Lung (tissue), 11 donors: ENCODE measurements at regions not wholly inside any gene's neighbourhood (a gene's known extent, or its start where the extent isn't known, plus 50 kb on each side); places are given as distances from the start of the nearest gene placed in this dataset.
A peak's percentile ranks its signal among the peaks of the same experiment; 100 is the strongest.

Experiments used
- ATAC-seq: fragments of 200-7000 bp; cut with Tn5 transposase; one replicate; pipeline ENCODE4 v1.9.1; 2020; ENCODE audit warnings: moderate number of reproducible peaks; ENCODE audit not compliant: insufficient read depth, low FRiP score
- DNase-seq, 3 donors: peaks; one replicate each; pipeline ENCODE4 v3.0.0-alpha.2; 2013 to 2017
- H3K27ac ChIP-seq, 2 donors: one replicate each; pipeline ENCODE4 v1.5.1; 2013; ENCODE audit warnings: mild to moderate bottlenecking in 2 of 2, moderate library complexity in 2 of 2, control low read depth in 1 of 2, inconsistent platforms in 1 of 2, low read depth in 1 of 2, low read length in 1 of 2
- H3K27me3 ChIP-seq, 3 donors: one replicate each; pipeline ENCODE4 v1.5.1; 2013; ENCODE audit warnings: low read length in 2 of 3; ENCODE audit not compliant: control insufficient read depth in 3 of 3, insufficient read depth in 3 of 3
- H3K36me3 ChIP-seq, 4 donors: one replicate each; pipeline ENCODE4 v1.5.1; 2013; ENCODE audit warnings: low read length in 4 of 4, mild to moderate bottlenecking in 1 of 4, moderate library complexity in 1 of 4; ENCODE audit not compliant: control insufficient read depth in 4 of 4, insufficient read depth in 4 of 4
- H3K4me1 ChIP-seq, 5 donors: one replicate each; pipeline ENCODE4 v1.5.1; 2013; ENCODE audit warnings: low read length in 5 of 5, mild to moderate bottlenecking in 2 of 5, moderate library complexity in 1 of 5; ENCODE audit not compliant: control insufficient read depth in 5 of 5, insufficient read depth in 5 of 5
- H3K4me3 ChIP-seq: one replicate; pipeline ENCODE4 v1.5.1; 2013; ENCODE audit warnings: mild to moderate bottlenecking, control low read depth, moderate library complexity
- H3K9ac ChIP-seq, 2 donors: one replicate each; pipeline ENCODE4 v1.5.1; 2013; ENCODE audit warnings: low read length in 2 of 2, control low read depth in 1 of 2; ENCODE audit not compliant: insufficient read depth in 1 of 2
- H3K9me3 ChIP-seq, 4 donors: one replicate each; pipeline ENCODE4 v1.5.1; 2013; ENCODE audit warnings: low read length in 3 of 4, mild to moderate bottlenecking in 1 of 4, moderate library complexity in 1 of 4; ENCODE audit not compliant: control insufficient read depth in 4 of 4, insufficient read depth in 3 of 4
- WGBS, 2 donors: extraction: QIAGEN DNeasy Blood & Tissue Kit; methylation state at CpG; one replicate each; pipeline ENCODE4 v1.1.7; 2013; 5-methylcytosine and 5-hydroxymethylcytosine counted together
- TF ChIP-seq, protein P1 (sequence below): IDR thresholded peaks from 2 replicates; pipeline ENCODE4 v1.5.1; 2012; ENCODE audit warnings: mild to moderate bottlenecking; ENCODE audit errors: control extremely low read depth, extremely low read depth
- donor health status: control.
- donor health status: control.
- donor health status: Bipolar disorder and iron deficiency.
- donor health status: healthy.
- donor health status: DM: yes; HTN: yes; CAD: no.

DNA sequence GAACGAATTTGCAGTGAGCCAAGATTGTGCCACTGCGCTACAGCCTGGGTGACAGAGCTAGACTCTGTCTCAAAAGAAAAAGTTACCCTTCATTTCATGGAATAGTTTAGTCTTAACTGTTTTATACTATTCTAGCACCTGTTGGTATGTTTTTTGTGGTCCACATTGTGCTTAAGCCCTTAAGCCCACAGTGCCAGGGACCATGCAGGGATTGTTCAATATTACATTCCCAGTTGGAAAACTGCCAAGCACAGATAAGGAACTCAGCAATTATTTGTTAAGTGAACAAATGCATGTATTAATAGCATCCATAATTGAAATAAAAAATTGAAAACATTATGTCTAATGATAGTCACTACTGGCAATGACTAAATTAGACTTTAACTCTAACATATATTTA lies 193.5 kb downstream of the PCDH17 start:
- TF ChIP-seq, protein P1, sequence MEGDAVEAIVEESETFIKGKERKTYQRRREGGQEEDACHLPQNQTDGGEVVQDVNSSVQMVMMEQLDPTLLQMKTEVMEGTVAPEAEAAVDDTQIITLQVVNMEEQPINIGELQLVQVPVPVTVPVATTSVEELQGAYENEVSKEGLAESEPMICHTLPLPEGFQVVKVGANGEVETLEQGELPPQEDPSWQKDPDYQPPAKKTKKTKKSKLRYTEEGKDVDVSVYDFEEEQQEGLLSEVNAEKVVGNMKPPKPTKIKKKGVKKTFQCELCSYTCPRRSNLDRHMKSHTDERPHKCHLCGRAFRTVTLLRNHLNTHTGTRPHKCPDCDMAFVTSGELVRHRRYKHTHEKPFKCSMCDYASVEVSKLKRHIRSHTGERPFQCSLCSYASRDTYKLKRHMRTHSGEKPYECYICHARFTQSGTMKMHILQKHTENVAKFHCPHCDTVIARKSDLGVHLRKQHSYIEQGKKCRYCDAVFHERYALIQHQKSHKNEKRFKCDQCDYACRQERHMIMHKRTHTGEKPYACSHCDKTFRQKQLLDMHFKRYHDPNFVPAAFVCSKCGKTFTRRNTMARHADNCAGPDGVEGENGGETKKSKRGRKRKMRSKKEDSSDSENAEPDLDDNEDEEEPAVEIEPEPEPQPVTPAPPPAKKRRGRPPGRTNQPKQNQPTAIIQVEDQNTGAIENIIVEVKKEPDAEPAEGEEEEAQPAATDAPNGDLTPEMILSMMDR: no peak
- Histone ChIP-seq H3K9ac (no peak overlapping the region), H3K27me3 (no peaks in the 10 kb centered on the region), H3K27ac (no peak overlapping the region), H3K4me1 (no peaks in the 10 kb centered on the region), H3K9me3 (peaks cover 0 to 3% (median 0%) of the 10 kb centered on the region in 4 donors), H3K36me3 (no peaks in the 10 kb centered on the region), H3K4me3 (no peak overlapping the region)
- WGBS, 2 donors: 70 to 91% methylated on average over 2 of the region's 2 CpGs
- no peak for ATAC-seq
- DNase-seq: no peak

DNA sequence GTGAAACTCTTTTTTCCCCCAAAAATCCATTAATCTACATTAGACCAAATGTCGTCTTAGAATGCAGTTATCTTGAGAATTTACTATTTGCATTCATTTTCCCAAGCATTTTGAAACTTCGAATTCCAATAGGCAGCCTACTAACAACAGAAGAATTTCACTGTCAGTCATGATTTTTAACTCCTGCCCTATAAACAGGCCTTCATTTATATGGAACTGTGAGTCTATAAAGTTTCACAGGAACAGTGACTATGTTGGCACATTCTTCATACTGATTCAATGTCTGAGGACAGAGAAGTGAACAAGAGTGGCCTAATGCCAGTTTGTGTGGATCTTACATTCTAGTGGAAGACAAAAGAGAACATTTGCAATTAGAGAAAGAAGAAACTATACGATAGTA lies 198.0 kb downstream of the PCDH17 start:
- no peak overlapping the region for H3K9ac ChIP-seq
- TF ChIP-seq, protein P1: no peak
- H3K4me3 ChIP-seq: no peak overlapping the region
- no peak overlapping the region for H3K27ac ChIP-seq
- no peaks in the 10 kb centered on the region for H3K9me3 ChIP-seq
- no peaks in the 10 kb centered on the region for H3K4me1 ChIP-seq
- ATAC-seq (no peak), DNase-seq (no peak)
- WGBS, 2 donors: 86 to 88% methylated on average over 3 of the region's 3 CpGs
- no peaks in the 10 kb centered on the region for H3K36me3 ChIP-seq
- H3K27me3 ChIP-seq: no peaks in the 10 kb centered on the region

DNA sequence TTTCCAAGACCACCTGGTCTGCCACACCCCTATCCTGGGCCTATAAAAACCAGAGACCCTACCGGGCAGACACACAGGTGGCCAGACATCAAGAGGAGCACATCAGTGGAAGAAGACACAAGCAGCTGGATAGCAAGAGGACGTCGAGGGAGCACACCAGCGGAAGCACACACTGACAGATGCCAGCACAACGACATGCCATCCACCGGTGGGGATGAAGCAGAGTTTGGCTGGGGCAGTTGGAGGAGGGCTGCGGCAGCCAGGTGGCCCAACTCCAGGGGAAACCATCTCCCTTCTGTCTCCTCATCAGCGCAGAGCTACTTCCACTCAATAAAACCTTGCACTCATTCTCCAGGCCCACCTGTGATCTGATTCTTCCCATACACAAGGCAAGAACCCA lies 200.6 kb downstream of the PCDH17 start:
- ATAC-seq (no peak), DNase-seq (no peak)
- Histone ChIP-seq H3K36me3 (no peaks in the 10 kb centered on the region), H3K9ac (no peak overlapping the region), H3K4me1 (no peaks in the 10 kb centered on the region), H3K9me3 (no peaks in the 10 kb centered on the region), H3K27me3 (no peaks in the 10 kb centered on the region), H3K4me3 (no peak overlapping the region), H3K27ac (no peak overlapping the region)
- TF ChIP-seq, protein P1: no peak
- 92 to 94% methylated on average over 8 of the region's 8 CpGs for WGBS, 2 donors

DNA sequence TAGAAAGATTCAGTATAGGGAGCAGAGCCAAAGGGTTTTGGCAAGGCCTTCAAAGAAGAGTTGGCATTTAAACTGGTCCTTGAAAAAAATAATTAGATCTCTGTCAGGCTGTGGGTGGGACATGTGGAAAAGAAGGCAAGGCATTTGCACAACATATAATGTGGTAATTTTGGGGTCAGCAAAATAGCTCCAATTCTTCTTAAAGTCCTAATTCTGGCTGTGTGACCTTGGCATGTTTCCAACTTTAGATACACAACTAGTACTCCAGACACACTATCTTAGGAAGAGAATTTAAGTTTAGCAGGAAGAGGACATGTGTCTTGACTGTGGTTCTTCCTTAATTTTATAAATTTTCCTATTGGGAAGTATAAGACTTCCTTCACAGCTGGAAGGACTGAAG lies 206.3 kb downstream of the PCDH17 start:
- Histone ChIP-seq H3K4me1 (peaks cover 0 to 7% (median 0%) of the 10 kb centered on the region in 5 donors), H3K4me3 (no peak overlapping the region), H3K27me3 (no peaks in the 10 kb centered on the region), H3K36me3 (no peaks in the 10 kb centered on the region), H3K9me3 (no peaks in the 10 kb centered on the region), H3K9ac (no peak overlapping the region), H3K27ac (no peak overlapping the region)
- DNase-seq (peak in 2 of 3 donors; percentile 65 to 74), ATAC-seq (no peak)
- TF ChIP-seq, protein P1: no peak
